Stimulated activated CD8-positive, alpha-beta memory T cell treated with anti-CD3 and anti-CD28 coated beads, Interleukin-7, amount 100 ng/mL, for 48 hours (primary cell): ENCODE measurements at regions not wholly inside any gene's neighbourhood (a gene's known extent, or its start where the extent isn't known, plus 50 kb on each side); places are given as distances from the start of the nearest gene placed in this dataset.

ENCODE experiments used
- DNase-seq, 2 donors: peaks; one replicate each; pipeline ENCODE4 v3.0.0-alpha.2; 2020; ENCODE audit warnings: low read depth in 1 of 2; ENCODE audit errors: extremely low read depth in 1 of 2

GRCh38 chr11:24298146-24298545 is 198.7 kb upstream of the LUZP2 start:
- no peak for DNase-seq

- no peak for DNase-seq
Observed at GRCh38 chr11:24311974-24312373, 184.9 kb upstream of the LUZP2 start.

- no peak for DNase-seq
Observed at GRCh38 chr11:24312464-24313238, 184.2 kb upstream of the LUZP2 start.

GRCh38 chr11:24321229-24321628 is 175.6 kb upstream of the LUZP2 start:
- no peak for DNase-seq

- no peak for DNase-seq
Observed at GRCh38 chr11:24324211-24324610, 172.6 kb upstream of the LUZP2 start.

- DNase-seq = no peak
Observed at GRCh38 chr11:24344222-24344621, 152.6 kb upstream of the LUZP2 start.

GRCh38 chr11:24348908-24349307 is 147.9 kb upstream of the LUZP2 start:
- no peak for DNase-seq

GRCh38 chr11:24351179-24351578 is 145.7 kb upstream of the LUZP2 start:
- DNase-seq = no peak

GRCh38 chr11:24356501-24356900 is 140.4 kb upstream of the LUZP2 start:
- DNase-seq = no peak

- no peak for DNase-seq
Observed at GRCh38 chr11:24357620-24358410, 139.0 kb upstream of the LUZP2 start.

GRCh38 chr11:24372491-24372890 is 124.4 kb upstream of the LUZP2 start:
- DNase-seq = no peak

- DNase-seq = no peak
Observed at GRCh38 chr11:24373516-24373915, 123.3 kb upstream of the LUZP2 start.

- DNase-seq = no peak
Observed at GRCh38 chr11:24375351-24375750, 121.5 kb upstream of the LUZP2 start.

- DNase-seq = no peak
Observed at GRCh38 chr11:24375931-24376330, 120.9 kb upstream of the LUZP2 start.

GRCh38 chr11:24383137-24383536 is 113.7 kb upstream of the LUZP2 start:
- no peak for DNase-seq

- DNase-seq = no peak
Observed at GRCh38 chr11:24384240-24384639, 112.6 kb upstream of the LUZP2 start.

- DNase-seq = no peak
Observed at GRCh38 chr11:24386546-24387397, 110.1 kb upstream of the LUZP2 start.

GRCh38 chr11:24389575-24389974 is 107.3 kb upstream of the LUZP2 start:
- DNase-seq = no peak

- DNase-seq = no peak
Observed at GRCh38 chr11:24390016-24390415, 106.8 kb upstream of the LUZP2 start.

GRCh38 chr11:24390762-24391161 is 106.1 kb upstream of the LUZP2 start:
- DNase-seq = no peak

GRCh38 chr11:24391167-24391566 is 105.7 kb upstream of the LUZP2 start:
- DNase-seq = no peak
